ENCODE measurements at regions not wholly inside any gene's neighbourhood (a gene's known extent, or its start where the extent isn't known, plus 50 kb on each side); places are given as distances from the start of the nearest gene placed in this dataset.

DNA sequence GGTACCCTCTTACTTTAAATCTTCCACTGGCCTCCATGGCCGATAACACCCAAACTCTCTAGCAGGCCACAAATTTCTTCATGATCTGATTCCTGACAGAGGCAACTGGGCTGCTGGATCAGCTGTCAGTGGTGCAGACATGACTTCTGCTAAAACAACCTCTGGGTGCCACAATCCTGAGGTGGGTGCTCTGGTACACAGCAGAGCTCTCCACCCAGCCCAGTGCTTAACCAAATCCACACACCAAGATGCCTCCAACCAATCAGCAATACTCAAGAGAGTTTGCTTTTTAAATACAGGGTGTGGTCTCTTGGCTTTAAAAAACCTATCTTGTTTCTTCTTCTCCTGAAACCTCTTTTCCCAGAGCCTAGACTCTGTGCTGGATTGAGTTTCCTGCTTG is 126.6 kb upstream of the SPACA1 start:
- Histone ChIP-seq H3K4me1 (no peaks in the 10 kb centered on the region), H3K27me3 (no peaks in the 10 kb centered on the region), H3K4me3 (no peak overlapping the region), H3K27ac (no peak overlapping the region), H3K9me3 (no peaks in the 10 kb centered on the region), H3K36me3 (no peaks in the 10 kb centered on the region)
- TF ChIP-seq, protein P1, sequence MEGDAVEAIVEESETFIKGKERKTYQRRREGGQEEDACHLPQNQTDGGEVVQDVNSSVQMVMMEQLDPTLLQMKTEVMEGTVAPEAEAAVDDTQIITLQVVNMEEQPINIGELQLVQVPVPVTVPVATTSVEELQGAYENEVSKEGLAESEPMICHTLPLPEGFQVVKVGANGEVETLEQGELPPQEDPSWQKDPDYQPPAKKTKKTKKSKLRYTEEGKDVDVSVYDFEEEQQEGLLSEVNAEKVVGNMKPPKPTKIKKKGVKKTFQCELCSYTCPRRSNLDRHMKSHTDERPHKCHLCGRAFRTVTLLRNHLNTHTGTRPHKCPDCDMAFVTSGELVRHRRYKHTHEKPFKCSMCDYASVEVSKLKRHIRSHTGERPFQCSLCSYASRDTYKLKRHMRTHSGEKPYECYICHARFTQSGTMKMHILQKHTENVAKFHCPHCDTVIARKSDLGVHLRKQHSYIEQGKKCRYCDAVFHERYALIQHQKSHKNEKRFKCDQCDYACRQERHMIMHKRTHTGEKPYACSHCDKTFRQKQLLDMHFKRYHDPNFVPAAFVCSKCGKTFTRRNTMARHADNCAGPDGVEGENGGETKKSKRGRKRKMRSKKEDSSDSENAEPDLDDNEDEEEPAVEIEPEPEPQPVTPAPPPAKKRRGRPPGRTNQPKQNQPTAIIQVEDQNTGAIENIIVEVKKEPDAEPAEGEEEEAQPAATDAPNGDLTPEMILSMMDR (IDR thresholded peaks at IDR 0.05), result no peak
- intact Hi-C loops (cut with DNase I; ENCODE audit: low total_unique reads), result no loop called here
- no peak for DNase-seq

DNA sequence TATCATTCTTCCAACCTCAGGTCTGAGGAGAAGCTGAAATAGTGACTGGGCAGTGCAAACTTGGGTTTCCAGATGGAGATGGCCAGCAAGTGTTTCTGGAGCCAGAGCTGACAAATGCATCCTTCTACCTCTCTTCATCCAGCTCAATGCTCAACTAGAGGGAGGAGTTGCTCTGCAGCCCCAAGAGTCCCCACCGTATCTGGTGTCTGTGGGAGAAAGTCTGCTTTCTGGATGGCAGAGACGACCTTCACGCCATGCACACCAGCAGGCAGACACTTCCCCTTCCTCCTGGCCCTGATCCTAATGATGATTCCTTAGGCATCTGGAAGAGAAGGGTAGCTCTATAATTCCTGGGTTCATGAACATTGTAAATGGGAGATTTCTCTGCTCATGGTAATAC is 127.4 kb upstream of the SPACA1 start:
- Histone ChIP-seq H3K27me3 (no peaks in the 10 kb centered on the region), H3K9me3 (no peaks in the 10 kb centered on the region), H3K36me3 (no peaks in the 10 kb centered on the region), H3K4me3 (no peak overlapping the region), H3K27ac (no peak overlapping the region), H3K4me1 (no peaks in the 10 kb centered on the region)
- TF ChIP-seq, protein P1 (IDR thresholded peaks at IDR 0.05), result no peak
- intact Hi-C loops (cut with DNase I; ENCODE audit: low total_unique reads), result no loop called here
- DNase-seq, result no peak

DNA sequence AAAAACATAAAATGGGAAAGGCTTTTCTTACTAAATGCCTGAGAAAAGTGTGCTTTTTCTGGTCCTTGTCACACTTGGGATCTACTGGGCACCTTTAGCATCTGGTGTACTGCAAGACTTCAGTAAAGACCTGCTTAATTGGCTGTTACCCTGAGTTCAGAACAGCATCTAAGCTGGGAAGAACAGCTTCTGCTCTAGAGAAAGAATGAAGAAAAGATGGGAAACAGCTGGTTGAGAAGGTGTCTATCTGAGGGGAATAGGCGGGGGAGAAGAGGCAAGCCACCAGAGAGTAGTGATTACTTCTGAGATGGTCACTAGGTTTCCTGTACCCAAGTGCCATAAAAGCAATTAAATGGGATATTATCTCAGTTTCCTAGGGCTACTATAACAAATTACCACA is 128.2 kb upstream of the SPACA1 start:
- Histone ChIP-seq H3K27me3 (no peaks in the 10 kb centered on the region), H3K9me3 (no peaks in the 10 kb centered on the region), H3K4me1 (no peaks in the 10 kb centered on the region), H3K4me3 (no peak overlapping the region), H3K27ac (no peak overlapping the region), H3K36me3 (no peaks in the 10 kb centered on the region)
- no peak for DNase-seq
- TF ChIP-seq, protein P1 (IDR thresholded peaks at IDR 0.05), result no peak
- intact Hi-C loops (cut with DNase I; ENCODE audit: low total_unique reads), result no loop called here

DNA sequence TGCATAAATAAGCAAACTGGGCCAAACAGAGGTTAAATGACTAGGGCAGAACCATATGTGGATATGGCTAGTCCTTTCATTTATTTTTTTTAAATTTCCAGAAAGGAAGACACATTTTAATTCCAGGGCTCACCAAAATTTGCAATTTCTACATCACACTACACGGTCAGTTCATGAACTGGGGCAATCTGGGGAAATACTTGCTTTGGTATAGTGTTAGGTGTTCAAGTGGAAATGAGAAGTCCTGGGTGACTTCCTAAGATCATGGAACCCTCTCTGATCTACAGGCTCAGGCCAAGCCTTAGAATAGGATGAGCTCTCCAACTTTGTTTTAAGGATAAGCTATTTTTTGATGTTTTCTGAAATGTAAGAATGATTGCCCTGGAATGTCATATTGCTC is 128.6 kb upstream of the SPACA1 start:
- TF ChIP-seq, protein P1 (IDR thresholded peaks at IDR 0.05), result no peak
- Histone ChIP-seq H3K9me3 (no peaks in the 10 kb centered on the region), H3K27me3 (no peaks in the 10 kb centered on the region), H3K4me1 (no peaks in the 10 kb centered on the region), H3K27ac (no peak overlapping the region), H3K4me3 (no peak overlapping the region), H3K36me3 (no peaks in the 10 kb centered on the region)
- DNase-seq, result no peak
- intact Hi-C loops (cut with DNase I; ENCODE audit: low total_unique reads), result no loop called here

DNA sequence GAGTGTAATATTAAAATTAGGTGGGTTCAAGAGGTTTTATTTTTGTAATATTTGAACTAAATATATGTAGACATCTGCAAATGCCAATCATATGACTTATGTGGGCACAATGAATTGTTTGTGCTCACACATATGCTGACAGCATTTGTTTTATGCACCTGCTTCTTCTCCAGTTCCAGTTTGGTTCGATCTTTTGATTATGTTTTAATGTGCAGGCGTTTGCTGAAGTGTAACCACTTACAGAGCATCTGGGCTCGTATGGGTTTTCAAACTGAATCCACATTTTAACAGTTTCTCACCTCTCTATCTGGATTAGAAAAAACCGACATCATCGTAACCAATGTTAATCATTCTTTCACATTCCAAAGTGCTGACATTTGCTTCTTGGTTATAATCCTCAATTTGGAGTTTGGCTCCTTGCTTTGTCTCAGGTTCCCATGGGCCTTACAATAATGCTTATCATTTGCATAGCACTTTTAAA is 129.1 kb upstream of the SPACA1 start:
- H3K27ac ChIP-seq, result no peak overlapping the region

More for the DNA sequence above, 129.1 kb upstream of the SPACA1 start:
- Histone ChIP-seq H3K27me3 (no peaks in the 10 kb centered on the region), H3K9me3 (no peaks in the 10 kb centered on the region), H3K4me3 (no peak overlapping the region), H3K36me3 (no peaks in the 10 kb centered on the region), H3K4me1 (no peaks in the 10 kb centered on the region)
- TF ChIP-seq, protein P1 (IDR thresholded peaks at IDR 0.05), result no peak
- DNase-seq, result no peak
- intact Hi-C loops (cut with DNase I; ENCODE audit: low total_unique reads), result no loop called here
